Gastrocnemius medialis (tissue), 4 donors: ENCODE measurements at regions not wholly inside any gene's neighbourhood (a gene's known extent, or its start where the extent isn't known, plus 50 kb on each side); places are given as distances from the start of the nearest gene placed in this dataset.

Experiments used
- ATAC-seq, 2 donors: fragments of 150-250 bp; one replicate each; pipeline ENCODE4 v1.9.1; 2016
- DNase-seq, 2 donors: peaks; one replicate each; pipeline ENCODE4 v3.0.0-alpha.2; 2019
- H3K27ac ChIP-seq, 4 donors: fragments of 200-600 bp; sonication (generic); 1 replicate in 1 of 4; 2 replicates in 3 of 4; pipeline ENCODE4 v1.5.1; 2016 to 2018; ENCODE audit warnings: mild to moderate bottlenecking in 2 of 4, moderate library complexity in 1 of 4
- H3K27me3 ChIP-seq, 3 donors: fragments of 200-600 bp; sonication (generic) in 2 of 3; 1 replicate in 1 of 3; 2 replicates in 2 of 3; pipeline versions ENCODE4 v1.5.1 to v1.6.0; 2016 to 2019; ENCODE audit warnings: mild to moderate bottlenecking in 1 of 3, moderate library complexity in 1 of 3
- H3K36me3 ChIP-seq, 2 donors: fragments of 200-600 bp; sonication (generic) in 1 of 2; one replicate each; pipeline ENCODE4 v1.5.1; 2017 to 2018
- H3K4me1 ChIP-seq, 2 donors: fragments of 200-600 bp; sonication (generic) in 1 of 2; one replicate each; pipeline ENCODE4 v1.5.1; 2016 to 2017; ENCODE audit warnings: mild to moderate bottlenecking in 2 of 2
- H3K4me3 ChIP-seq, 4 donors: fragments of 200-600 bp; sonication (generic) in 3 of 4; 1 replicate in 1 of 4; 2 replicates in 3 of 4; pipeline ENCODE4 v1.5.1; 2016 to 2019; ENCODE audit warnings: mild to moderate bottlenecking in 2 of 4
- H3K9me3 ChIP-seq, 3 donors: fragments of 200-600 bp; sonication (generic) in 2 of 3; 1 replicate in 1 of 3; 2 replicates in 2 of 3; pipeline ENCODE4 v1.5.1; 2016 to 2019
- CTCF ChIP-seq, 5 experiments: fragments of 450-650 bp in 3 of 5; fragments of 200-600 bp in 2 of 5; sonication (generic) in 2 of 5; IDR thresholded peaks in 4 of 5; conservative IDR thresholded peaks in 1 of 5; 1 replicate in 4 of 5; 2 replicates in 1 of 5; pipeline ENCODE4 v1.5.1; 2016 to 2019; ENCODE audit warnings: antibody characterized with exemption in 5 of 5, mild to moderate bottlenecking in 3 of 5, moderate library complexity in 3 of 5
- POLR2A ChIP-seq, 2 donors: fragments of 450-650 bp; IDR thresholded peaks; one replicate each; pipeline ENCODE4 v1.6.1; 2017; ENCODE audit warnings: antibody characterized with exemption in 2 of 2, mild to moderate bottlenecking in 2 of 2, moderate library complexity in 2 of 2
- in situ Hi-C, 4 donors: fragments of 200-750 bp; cut with MboI; loops; one replicate each; pipeline versions ENCODE4 v1.15.0 to v1.8.0; 2017; ENCODE audit warnings: low sequenced_read_pairs in 4 of 4
- intact Hi-C: fragments of 100-400 bp; cut with DNase I; formaldehyde crosslinking; loops from one replicate; pipeline ENCODE4 v1.15.1; 2023; ENCODE audit warnings: low total_unique reads

- DNase-seq, result no peak
- Histone ChIP-seq H3K27me3 (no peaks in the 10 kb centered on the region), H3K9me3 (no peaks in the 10 kb centered on the region), H3K36me3 (no peaks in the 10 kb centered on the region), H3K4me3 (no peak overlapping the region), H3K27ac (no peak overlapping the region), H3K4me1 (no peaks in the 10 kb centered on the region)
- TF ChIP-seq CTCF (IDR thresholded peaks at IDR 0.05 in 4 of 5, conservative IDR thresholded peaks at IDR 0.05 in 1 of 5), result no peak
- no peak for TF ChIP-seq POLR2A (IDR thresholded peaks at IDR 0.05)
- in situ Hi-C loops, result loop anchor here in 1 of 4 donors (25.0 kb wide), 1 partner anchor 324 kb away; no protein-coding TSS in a partner anchor
- intact Hi-C loops, result loop anchor here (10.0 kb wide), 1 partner anchor 69 kb away; the partner anchor contains the start of gene ABI3BP
- no peak for ATAC-seq
Observed at GRCh38 chr3:101063401-101063800, 70.2 kb upstream of the ABI3BP start.

DNA sequence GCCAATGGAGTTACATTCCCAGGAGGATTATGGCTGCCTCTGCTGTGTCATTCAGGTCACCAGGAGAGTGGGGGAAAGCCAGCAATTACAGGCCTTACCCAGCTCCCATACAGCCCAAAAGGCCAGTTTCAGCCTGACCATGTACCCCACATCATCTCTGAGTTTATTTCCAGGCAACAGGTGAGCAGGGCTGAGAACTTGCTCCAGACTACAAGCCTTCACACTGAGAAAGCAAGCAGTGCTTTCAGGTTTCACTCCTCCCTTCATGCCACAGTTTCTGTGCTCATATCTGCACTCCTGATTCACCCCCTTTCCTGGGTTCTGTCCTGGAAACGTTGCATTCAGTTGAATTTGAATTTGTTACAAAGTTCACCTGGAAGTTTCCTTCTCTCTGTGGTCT lies 68.1 kb upstream of the ABI3BP start:
- intact Hi-C loops (loop anchor here (10.0 kb wide), 1 partner anchor 67 kb away; the partner anchor contains the start of gene ABI3BP), in situ Hi-C loops (loop anchor here in 1 of 4 donors (25.0 kb wide), 1 partner anchor 326 kb away; no protein-coding TSS in a partner anchor)
- no peaks in the 10 kb centered on the region for H3K27me3 ChIP-seq
- no peaks in the 10 kb centered on the region for H3K9me3 ChIP-seq
- ATAC-seq (no peak), DNase-seq (no peak)
- H3K27ac ChIP-seq, result no peak overlapping the region
- H3K36me3 ChIP-seq, result no peaks in the 10 kb centered on the region
- TF ChIP-seq CTCF (IDR thresholded peaks at IDR 0.05 in 4 of 5, conservative IDR thresholded peaks at IDR 0.05 in 1 of 5) (no peak), POLR2A (IDR thresholded peaks at IDR 0.05) (no peak)
- no peaks in the 10 kb centered on the region for H3K4me1 ChIP-seq
- H3K4me3 ChIP-seq, result no peak overlapping the region

- H3K4me1 ChIP-seq, result no peaks in the 10 kb centered on the region
- in situ Hi-C loops, result loop anchor here in 1 of 4 donors (25.0 kb wide), 1 partner anchor 336 kb away; no protein-coding TSS in a partner anchor
Observed at GRCh38 chr3:101050866-101051265, 57.6 kb upstream of the ABI3BP start.

DNA sequence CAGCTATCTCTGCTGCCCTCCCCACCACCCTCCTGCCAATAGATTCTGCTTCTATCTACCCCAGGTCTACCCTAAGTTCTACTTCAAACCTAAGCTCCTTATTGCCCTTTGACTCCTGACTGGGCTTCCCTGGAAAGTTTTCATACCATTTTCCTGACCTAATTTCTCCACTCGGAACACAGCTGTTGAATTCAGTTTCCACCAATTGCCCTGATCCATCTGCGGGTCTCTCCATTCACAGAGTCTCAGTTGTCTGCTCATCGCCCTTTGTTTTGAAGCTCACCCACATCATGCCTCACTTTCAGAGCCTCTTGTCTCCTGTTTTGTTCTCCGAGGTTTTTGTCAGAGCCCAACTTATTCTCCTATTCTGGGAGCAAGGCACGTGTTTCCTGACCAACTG lies 56.8 kb upstream of the ABI3BP start:
- no peaks in the 10 kb centered on the region for H3K27me3 ChIP-seq
- DNase-seq (no peak), ATAC-seq (no peak)
- no peaks in the 10 kb centered on the region for H3K36me3 ChIP-seq
- H3K4me3 ChIP-seq, result no peak overlapping the region
- TF ChIP-seq CTCF (IDR thresholded peaks at IDR 0.05 in 4 of 5, conservative IDR thresholded peaks at IDR 0.05 in 1 of 5) (no peak), POLR2A (IDR thresholded peaks at IDR 0.05) (no peak)
- no peaks in the 10 kb centered on the region for H3K4me1 ChIP-seq
- intact Hi-C loops (no loop called here), in situ Hi-C loops (loop anchor here in 1 of 4 donors (25.0 kb wide), 1 partner anchor 337 kb away; no protein-coding TSS in a partner anchor)
- no peak overlapping the region for H3K27ac ChIP-seq
- H3K9me3 ChIP-seq, result no peaks in the 10 kb centered on the region

More at GRCh38 chr3:101050866-101051265, 57.6 kb upstream of the ABI3BP start:
- ATAC-seq, result no peak
- intact Hi-C loops, result no loop called here
- no peak overlapping the region for H3K4me3 ChIP-seq
- H3K27ac ChIP-seq, result no peak overlapping the region
- no peaks in the 10 kb centered on the region for H3K36me3 ChIP-seq
- no peaks in the 10 kb centered on the region for H3K27me3 ChIP-seq
- TF ChIP-seq POLR2A (IDR thresholded peaks at IDR 0.05), result no peak
- TF ChIP-seq CTCF (IDR thresholded peaks at IDR 0.05 in 4 of 5, conservative IDR thresholded peaks at IDR 0.05 in 1 of 5), result no peak
- H3K9me3 ChIP-seq, result no peaks in the 10 kb centered on the region
- DNase-seq, result no peak

GRCh38 chr3:101049532-101049931 lies 56.3 kb upstream of the ABI3BP start:
- Histone ChIP-seq H3K4me3 (no peak overlapping the region), H3K27me3 (no peaks in the 10 kb centered on the region), H3K27ac (no peak overlapping the region), H3K36me3 (no peaks in the 10 kb centered on the region), H3K9me3 (no peaks in the 10 kb centered on the region), H3K4me1 (no peaks in the 10 kb centered on the region)
- intact Hi-C loops, result no loop called here
- in situ Hi-C loops, result no loop called here
- TF ChIP-seq POLR2A (IDR thresholded peaks at IDR 0.05), result no peak
- TF ChIP-seq CTCF (IDR thresholded peaks at IDR 0.05 in 4 of 5, conservative IDR thresholded peaks at IDR 0.05 in 1 of 5), result no peak
- no peak for DNase-seq
- no peak for ATAC-seq
